Lower leg skin (tissue), 3 donors: ENCODE measurements at regions not wholly inside any gene's neighbourhood (a gene's known extent, or its start where the extent isn't known, plus 50 kb on each side); places are given as distances from the start of the nearest gene placed in this dataset.

ENCODE experiments used
- CTCF ChIP-seq, 3 donors: fragments of 450-650 bp; IDR thresholded peaks; one replicate each; pipeline ENCODE4 v1.5.1; 2016; ENCODE audit warnings: antibody characterized with exemption in 3 of 3, mild to moderate bottlenecking in 3 of 3, moderate library complexity in 2 of 3
- POLR2A ChIP-seq, 2 donors: fragments of 450-650 bp; IDR thresholded peaks; one replicate each; pipeline ENCODE4 v1.6.1; 2016 to 2017; ENCODE audit warnings: antibody characterized with exemption in 2 of 2, mild to moderate bottlenecking in 1 of 2, moderate library complexity in 1 of 2

- TF ChIP-seq CTCF (IDR thresholded peaks at IDR 0.05) (no peak), POLR2A (IDR thresholded peaks at IDR 0.05) (no peak)
These were observed 72.8 kb upstream of the RALGAPA2 start for GRCh38 chr20:20785226-20785625.
